Left ventricle myocardium superior (tissue), 1 donor: ENCODE measurements at regions not wholly inside any gene's neighbourhood (a gene's known extent, or its start where the extent isn't known, plus 50 kb on each side); places are given as distances from the start of the nearest gene placed in this dataset.

Experiments
- ATAC-seq: fragments of 200-7000 bp; cut with Tn5 transposase; one replicate; pipeline ENCODE4 v1.9.1; 2020; ENCODE audit warnings: mild to moderate bottlenecking, moderate library complexity
- DNase-seq: peaks from one replicate; pipeline ENCODE4 v3.0.0-alpha.2; 2020
- intact Hi-C: fragments of 100-400 bp; cut with micrococcal nuclease; formaldehyde crosslinking; loops from one replicate; pipeline ENCODE4 v1.11.0; 2022
- donor health status: DM: no; HTN: yes; CAD: no; lungs with severe emphysema.

- intact Hi-C loops, result no loop called here
- ATAC-seq, result peak; percentile 92
- no peak for DNase-seq
Measured at GRCh38 chr5:125584140-125584520, 837.7 kb upstream of the ZNF608 start.

DNA sequence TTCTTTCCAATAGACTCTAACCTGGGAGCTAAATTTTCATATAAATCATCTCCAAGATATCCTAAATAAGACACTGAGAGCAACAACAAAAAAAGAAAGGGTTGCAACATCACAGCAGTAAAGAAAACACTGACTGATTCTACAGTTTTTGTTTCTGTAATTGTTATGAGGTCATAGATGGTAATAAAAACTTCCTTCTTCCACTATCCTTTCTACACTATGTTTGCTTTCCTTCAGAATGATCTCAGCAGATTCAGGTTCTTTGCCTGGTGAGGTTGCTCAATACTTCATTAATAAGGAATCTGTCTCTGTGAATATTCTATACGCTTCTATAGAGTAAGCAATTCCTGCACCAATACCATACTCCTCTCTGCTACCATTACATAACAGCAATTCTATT is 835.6 kb upstream of the GRAMD2B start:
- ATAC-seq (no peak), DNase-seq (no peak)
- intact Hi-C loops, result no loop called here

DNA sequence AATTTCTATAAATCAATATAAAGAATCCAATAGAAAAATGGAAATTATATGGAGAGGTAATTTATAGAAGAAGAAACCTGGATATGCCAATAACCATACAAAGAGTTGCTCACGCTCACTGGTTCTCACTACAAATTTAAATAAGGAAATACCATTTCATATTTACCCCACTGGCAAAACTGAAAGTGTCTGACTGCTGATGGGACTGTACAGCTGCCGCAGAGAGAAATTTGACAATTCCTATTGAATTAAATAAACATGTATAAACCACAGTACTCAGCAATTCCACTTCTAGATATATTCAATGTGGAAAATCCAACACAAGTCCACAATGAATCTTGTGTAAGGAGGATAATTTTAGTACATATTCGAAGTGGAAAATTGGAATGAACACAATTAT is 830.4 kb upstream of the GRAMD2B start:
- intact Hi-C loops, result no loop called here
- DNase-seq (no peak), ATAC-seq (no peak)

DNA sequence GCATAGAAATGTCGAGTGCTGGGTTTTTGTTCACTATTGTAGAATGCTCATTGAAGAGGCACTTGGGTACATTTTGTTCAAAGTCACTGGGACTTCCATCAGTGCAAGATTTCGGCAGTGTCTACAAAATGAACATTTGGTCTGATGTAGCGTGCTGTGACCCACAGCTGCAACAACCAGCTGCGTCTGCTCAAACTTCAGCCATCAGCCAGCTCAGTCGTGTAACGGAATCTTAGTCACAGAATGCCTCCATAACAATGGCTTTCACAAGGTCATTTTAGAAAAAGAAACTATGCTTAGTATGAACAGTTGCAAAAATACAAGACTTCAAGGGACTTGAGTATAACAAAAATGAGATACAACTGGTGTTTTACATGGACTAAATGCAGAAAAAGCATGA is 828.1 kb upstream of the GRAMD2B start:
- intact Hi-C loops, result no loop called here
- DNase-seq, result peak; percentile 82

GRCh38 chr5:125595845-125596244 is 827.4 kb upstream of the GRAMD2B start:
- ATAC-seq, result peak; percentile 38
- DNase-seq, result no peak
- intact Hi-C loops, result no loop called here

More for the DNA sequence above, 828.1 kb upstream of the GRAMD2B start:
- peak; percentile 95 for ATAC-seq

DNA sequence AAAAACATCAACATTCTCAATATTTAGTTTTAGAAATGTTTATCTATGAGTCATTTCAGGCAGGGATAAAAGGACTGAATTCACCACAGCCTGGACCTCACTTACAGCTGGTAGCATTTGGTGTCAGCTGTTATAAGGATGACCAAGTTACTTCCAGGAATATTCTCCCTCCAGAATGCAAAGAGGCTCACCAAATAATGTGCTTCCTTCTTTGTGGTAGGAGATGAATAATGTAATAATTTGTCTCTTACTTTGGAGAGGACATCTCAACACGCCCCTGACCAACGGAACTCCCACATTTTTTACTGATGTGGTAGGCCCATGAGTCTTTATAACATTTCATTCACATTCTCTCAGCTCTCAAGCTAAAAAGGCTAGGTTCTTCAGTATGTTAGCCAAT is 825.9 kb upstream of the GRAMD2B start:
- ATAC-seq (peak; percentile 73), DNase-seq (no peak)
- intact Hi-C loops, result no loop called here

- no peak for ATAC-seq
- no peak for DNase-seq
- intact Hi-C loops, result no loop called here
Measured at GRCh38 chr5:125600559-125600958, 822.6 kb upstream of the GRAMD2B start.

DNA sequence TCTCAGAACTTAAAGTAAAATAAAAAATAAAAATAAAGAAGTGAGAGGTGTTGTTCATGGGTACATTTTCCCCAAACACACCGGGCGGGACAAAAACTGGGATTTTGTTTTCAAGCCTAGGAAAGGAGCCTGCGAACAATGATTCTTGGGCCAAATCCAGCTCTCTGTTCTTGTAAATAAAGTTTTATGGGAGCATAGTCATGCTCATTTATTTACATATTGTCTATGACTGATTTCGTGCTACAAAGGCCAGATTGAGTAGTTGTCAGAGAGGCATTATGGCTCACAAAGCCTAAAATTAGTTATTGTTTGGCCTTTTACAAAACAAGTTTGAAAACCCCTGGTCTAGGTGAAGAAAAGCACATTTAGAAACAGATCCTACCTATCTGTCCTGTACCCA is 821.0 kb upstream of the GRAMD2B start:
- ATAC-seq (no peak), DNase-seq (no peak)
- intact Hi-C loops, result no loop called here

- intact Hi-C loops, result no loop called here
- no peak for ATAC-seq
Measured at GRCh38 chr5:125603321-125603720, 819.9 kb upstream of the GRAMD2B start.

GRCh38 chr5:125604104-125604503 is 819.1 kb upstream of the GRAMD2B start:
- DNase-seq (no peak), ATAC-seq (no peak)
- intact Hi-C loops, result no loop called here

More at GRCh38 chr5:125603321-125603720, 819.9 kb upstream of the GRAMD2B start:
- no peak for DNase-seq

DNA sequence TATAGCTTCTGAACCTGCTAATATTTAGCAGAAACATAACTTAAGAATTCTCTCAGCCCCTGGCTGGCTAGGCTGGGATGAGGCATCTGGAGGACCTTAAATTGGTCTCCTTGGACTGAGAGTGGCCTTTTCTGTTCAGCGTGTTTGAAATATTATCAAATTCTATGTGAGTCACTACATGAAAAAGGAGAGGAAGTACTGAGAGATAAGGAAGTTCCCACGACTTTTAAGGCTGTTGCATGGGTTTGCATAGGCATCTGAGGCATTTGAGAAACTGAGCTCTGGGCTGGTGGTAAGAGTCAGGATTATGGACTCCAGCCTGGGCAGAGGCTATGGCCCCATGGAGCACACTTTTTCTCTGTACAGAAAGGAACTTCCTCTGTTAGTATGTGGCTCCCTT is 816.2 kb upstream of the GRAMD2B start:
- DNase-seq (no peak), ATAC-seq (no peak)
- intact Hi-C loops, result no loop called here

GRCh38 chr5:125609011-125609410 is 814.2 kb upstream of the GRAMD2B start:
- no peak for DNase-seq
- intact Hi-C loops, result no loop called here
- no peak for ATAC-seq

DNA sequence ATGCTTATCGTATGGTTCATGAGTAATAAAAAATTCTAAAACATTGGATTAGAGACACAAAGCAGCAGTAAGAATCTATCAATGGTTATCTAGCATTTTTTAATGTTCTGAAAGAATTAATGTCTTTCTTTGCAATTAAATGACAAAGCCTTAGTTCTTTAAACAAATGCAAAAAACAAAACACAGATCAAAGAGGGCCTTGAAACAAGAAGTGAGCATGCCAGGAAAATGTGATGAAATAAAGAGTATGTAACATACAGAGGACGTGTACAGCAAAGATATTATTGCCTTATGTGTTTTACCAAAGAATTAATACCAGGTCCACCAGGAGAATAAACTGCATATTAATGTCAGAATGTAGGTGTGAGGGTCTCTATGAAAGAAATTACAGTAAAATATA is 812.3 kb upstream of the GRAMD2B start:
- intact Hi-C loops, result no loop called here
- ATAC-seq, result no peak
- DNase-seq, result no peak

DNA sequence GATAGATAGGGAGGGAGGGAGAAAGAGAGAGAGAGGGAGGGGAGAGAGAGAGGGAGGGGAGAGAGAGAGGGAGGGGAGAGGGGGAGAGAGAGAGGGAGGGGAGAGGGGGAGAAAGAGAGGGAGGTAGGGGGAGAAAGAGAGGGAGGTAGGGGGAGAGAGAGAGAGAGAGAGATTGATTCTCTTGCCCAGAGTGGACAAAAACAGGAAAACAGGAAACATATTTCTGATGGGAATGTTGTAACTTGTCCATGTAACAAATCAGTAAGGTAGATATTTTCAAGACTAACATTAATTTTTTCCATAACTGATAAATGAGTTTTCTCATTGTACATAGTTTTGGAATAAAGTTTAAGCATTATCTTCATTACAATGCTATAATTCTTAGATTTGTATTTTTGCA is 811.7 kb upstream of the GRAMD2B start:
- DNase-seq, result no peak
- intact Hi-C loops, result no loop called here

GRCh38 chr5:125612181-125612721 is 811.0 kb upstream of the GRAMD2B start:
- intact Hi-C loops, result no loop called here
- DNase-seq (peak; percentile 34), ATAC-seq (no peak)

More for the DNA sequence above, 811.7 kb upstream of the GRAMD2B start:
- ATAC-seq, result no peak

DNA sequence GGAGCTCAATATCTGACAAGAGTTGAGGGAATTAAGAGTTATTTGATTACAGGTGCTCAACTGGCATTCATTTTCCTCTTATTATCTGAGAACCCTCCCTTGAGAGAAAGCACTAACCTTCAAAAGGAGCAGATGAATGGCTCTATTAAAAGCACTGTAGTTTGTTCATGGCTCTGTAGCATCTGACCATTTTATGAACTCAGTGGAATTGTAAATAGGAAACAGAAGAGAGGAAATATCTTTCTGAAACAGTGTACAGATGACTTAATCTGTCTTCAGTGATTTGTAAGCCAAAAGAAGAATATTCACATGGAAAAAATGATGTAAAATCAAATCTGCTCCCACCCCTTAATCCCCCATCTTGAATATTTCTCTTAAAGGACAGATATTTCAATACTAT is 810.4 kb upstream of the GRAMD2B start:
- DNase-seq, result no peak
- intact Hi-C loops, result no loop called here
- no peak for ATAC-seq

DNA sequence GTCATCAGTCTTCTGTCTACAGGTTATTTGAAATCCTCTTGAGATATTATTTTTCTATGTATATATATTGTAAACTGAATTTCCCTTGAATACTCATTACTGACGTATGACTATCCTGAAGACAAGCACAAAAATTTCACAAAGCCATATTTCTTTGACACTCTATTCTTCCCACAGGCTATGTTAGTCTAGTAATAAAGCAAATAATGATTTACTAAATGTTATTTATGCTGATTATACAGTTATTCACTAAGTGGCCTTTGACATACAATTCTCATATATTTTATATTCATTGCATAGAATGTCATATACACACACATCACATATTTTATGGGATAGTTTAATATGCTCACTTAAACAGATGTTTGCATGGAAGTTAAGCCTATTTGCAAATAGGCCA is 793.0 kb upstream of the GRAMD2B start:
- DNase-seq (no peak), ATAC-seq (no peak)
- intact Hi-C loops, result no loop called here

GRCh38 chr5:125633523-125633922 is 789.7 kb upstream of the GRAMD2B start:
- intact Hi-C loops, result no loop called here
- DNase-seq (no peak), ATAC-seq (no peak)

DNA sequence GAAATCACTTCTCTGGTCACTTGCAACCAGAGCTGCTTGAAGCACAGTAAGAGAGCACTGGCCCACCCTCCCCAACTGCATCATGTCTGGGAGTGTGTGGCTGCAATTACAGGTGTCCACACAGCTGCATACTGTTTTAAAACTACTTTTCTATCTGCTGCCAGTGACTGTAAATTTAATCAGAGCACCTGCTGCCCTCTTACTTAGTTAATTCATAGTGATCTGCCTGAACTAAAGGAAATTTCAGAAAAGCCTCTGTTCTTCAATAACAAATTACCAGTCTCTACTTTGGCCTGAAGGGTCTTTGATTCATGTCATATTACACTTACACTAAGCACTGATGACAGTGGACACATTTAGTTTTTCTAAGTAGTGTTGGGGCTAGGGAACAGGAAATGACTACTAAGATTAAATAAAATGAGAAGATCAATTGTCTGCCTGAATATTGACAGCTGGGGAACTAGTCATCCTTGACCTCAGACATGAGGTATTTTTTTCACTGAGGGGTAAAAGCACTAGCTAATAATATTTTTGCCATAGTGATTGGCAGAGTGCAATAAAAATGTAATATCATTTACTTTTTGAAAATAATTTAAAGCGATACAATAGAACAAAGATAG is 788.9 kb upstream of the GRAMD2B start:
- DNase-seq, result no peak
- intact Hi-C loops, result no loop called here
- no peak for ATAC-seq

DNA sequence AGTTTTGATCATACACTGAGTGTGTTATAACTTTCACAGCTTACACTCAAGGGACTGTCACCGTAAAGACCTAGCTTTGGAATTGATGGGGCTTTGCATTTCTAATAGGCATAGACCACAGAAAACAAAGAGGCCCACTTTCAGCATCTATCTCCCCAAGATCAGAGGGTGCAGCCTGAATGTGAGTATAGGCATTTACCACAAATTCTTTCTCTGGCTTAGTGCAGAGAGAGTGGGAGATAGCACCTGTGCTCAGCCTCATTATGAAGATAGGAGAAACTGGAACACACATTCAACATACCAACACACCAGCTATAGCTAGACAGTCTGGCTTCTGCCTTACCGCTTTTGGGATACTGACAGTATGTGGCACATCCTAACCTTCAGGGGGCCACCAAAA is 783.4 kb upstream of the GRAMD2B start:
- DNase-seq (no peak), ATAC-seq (no peak)
- intact Hi-C loops, result no loop called here

DNA sequence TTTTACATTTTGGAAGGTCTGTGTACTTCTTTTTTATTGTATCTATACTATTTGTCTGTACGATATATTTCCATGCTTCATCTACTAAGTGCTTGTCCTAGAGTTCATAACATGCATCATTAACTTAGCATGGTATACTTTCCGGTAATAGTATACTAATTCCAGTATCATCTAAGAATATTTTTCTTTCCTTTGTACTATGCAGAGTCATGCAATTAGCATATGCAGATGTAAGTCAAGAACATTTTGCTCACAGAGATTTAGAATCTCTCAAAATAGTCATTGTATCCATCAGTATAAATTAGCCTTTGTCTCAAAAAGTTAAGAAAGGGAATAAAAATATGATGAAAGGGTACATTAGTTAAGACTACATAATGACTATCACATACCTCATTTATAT is 770.4 kb upstream of the GRAMD2B start:
- DNase-seq (no peak), ATAC-seq (no peak)
- intact Hi-C loops, result no loop called here

DNA sequence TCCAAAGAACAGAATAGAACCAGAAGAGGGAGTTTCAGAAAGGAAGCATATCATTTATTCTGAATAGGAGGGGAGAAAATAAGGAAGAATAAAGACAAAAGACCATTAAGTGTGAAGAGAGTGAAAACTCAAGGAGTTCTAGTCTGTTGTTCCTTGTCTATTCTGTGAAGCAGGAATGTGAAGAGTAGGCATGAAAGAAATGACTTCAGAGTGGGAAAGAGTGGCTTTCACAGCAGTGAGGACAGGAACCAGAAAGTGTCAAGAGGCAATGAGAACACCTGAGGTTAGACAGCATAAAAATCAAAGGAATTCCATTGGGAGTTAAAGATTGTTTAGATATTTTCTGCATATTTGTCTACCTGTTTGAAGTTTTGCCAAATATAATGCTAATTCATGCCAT is 768.8 kb upstream of the GRAMD2B start:
- ATAC-seq (no peak), DNase-seq (no peak)
- intact Hi-C loops, result no loop called here
